BJ (cell line): ENCODE measurements at regions not wholly inside any gene's neighbourhood (a gene's known extent, or its start where the extent isn't known, plus 50 kb on each side); places are given as distances from the start of the nearest gene placed in this dataset.
A peak's percentile ranks its signal among the peaks of the same experiment; 100 is the strongest.

Experiments
- CTCF ChIA-PET: fragments of 350-600 bp; formaldehyde crosslinking; extraction: SDS; loops from one replicate; lab custom pipeline; 2021; ENCODE audit warnings: antibody characterized with exemption, inconsistent platforms; lab: Yijun Ruan, JAX
- POLR2A ChIA-PET: fragments of 300-600 bp; sonication (Branson Sonifier 250); formaldehyde crosslinking; extraction: SDS; loops from one replicate; lab custom pipeline; 2021; ENCODE audit warnings: antibody characterized with exemption; lab: Charles Lee
- DNase-seq: peaks from one replicate; pipeline ENCODE4 v3.0.0-alpha.2; 2011; ENCODE audit warnings: low read depth
- H3K27me3 ChIP-seq: 2 replicates; pipeline ENCODE4 v1.6.0; 2011; ENCODE audit warnings: low read length; ENCODE audit not compliant: control insufficient read depth, insufficient read depth
- H3K36me3 ChIP-seq: 2 replicates; pipeline ENCODE4 v1.5.1; 2011; ENCODE audit warnings: low read length; ENCODE audit not compliant: control insufficient read depth, insufficient read depth
- H3K4me3 ChIP-seq: 2 replicates; pipeline ENCODE4 v1.5.1; 2011; ENCODE audit warnings: low read depth, mild to moderate bottlenecking, control low read depth, low read length
- TF ChIP-seq, protein P1 (sequence below): IDR thresholded peaks from 2 replicates; pipeline ENCODE4 v1.5.1; 2011; ENCODE audit warnings: low read depth, mild to moderate bottlenecking, control low read depth, inconsistent platforms, low read length, moderate library complexity; ENCODE audit not compliant: insufficient read depth

GRCh38 chr15:26048669-26049068 is 185.5 kb upstream of the ATP10A start:
- POLR2A ChIA-PET = no interaction called here
- H3K36me3 ChIP-seq = no peaks in the 10 kb centered on the region

DNA sequence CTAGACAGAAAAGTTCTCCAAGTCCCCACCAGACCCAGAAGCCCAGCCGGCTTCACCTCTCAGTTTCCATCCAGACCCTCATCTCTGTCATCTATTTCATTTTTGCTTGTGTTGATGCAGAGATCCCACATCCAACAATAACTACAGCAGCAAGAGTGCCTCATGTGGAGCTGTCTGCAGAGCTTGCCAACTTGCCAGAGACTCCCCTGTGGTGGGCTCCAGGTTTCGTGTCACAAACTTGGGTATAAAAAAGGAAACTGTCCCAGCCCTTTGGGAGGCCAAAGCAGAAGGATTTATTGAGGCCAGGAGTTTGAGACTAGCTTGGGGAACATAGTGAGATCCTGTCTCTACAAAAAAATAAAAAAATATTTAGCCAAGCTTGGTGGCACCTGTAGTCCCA is 182.4 kb upstream of the ATP10A start:
- no peak for DNase-seq
- H3K4me3 ChIP-seq = no peak overlapping the region
- ChIA-PET POLR2A (no interaction called here), CTCF (no interaction called here)
- TF ChIP-seq, protein P1, sequence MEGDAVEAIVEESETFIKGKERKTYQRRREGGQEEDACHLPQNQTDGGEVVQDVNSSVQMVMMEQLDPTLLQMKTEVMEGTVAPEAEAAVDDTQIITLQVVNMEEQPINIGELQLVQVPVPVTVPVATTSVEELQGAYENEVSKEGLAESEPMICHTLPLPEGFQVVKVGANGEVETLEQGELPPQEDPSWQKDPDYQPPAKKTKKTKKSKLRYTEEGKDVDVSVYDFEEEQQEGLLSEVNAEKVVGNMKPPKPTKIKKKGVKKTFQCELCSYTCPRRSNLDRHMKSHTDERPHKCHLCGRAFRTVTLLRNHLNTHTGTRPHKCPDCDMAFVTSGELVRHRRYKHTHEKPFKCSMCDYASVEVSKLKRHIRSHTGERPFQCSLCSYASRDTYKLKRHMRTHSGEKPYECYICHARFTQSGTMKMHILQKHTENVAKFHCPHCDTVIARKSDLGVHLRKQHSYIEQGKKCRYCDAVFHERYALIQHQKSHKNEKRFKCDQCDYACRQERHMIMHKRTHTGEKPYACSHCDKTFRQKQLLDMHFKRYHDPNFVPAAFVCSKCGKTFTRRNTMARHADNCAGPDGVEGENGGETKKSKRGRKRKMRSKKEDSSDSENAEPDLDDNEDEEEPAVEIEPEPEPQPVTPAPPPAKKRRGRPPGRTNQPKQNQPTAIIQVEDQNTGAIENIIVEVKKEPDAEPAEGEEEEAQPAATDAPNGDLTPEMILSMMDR = no peak
- no peaks in the 10 kb centered on the region for H3K27me3 ChIP-seq
- H3K36me3 ChIP-seq = no peaks in the 10 kb centered on the region

More at GRCh38 chr15:26048669-26049068, 185.5 kb upstream of the ATP10A start:
- DNase-seq = no peak
- CTCF ChIA-PET = no interaction called here
- Histone ChIP-seq H3K4me3 (no peak overlapping the region), H3K27me3 (no peaks in the 10 kb centered on the region)
- TF ChIP-seq, protein P1 = no peak

DNA sequence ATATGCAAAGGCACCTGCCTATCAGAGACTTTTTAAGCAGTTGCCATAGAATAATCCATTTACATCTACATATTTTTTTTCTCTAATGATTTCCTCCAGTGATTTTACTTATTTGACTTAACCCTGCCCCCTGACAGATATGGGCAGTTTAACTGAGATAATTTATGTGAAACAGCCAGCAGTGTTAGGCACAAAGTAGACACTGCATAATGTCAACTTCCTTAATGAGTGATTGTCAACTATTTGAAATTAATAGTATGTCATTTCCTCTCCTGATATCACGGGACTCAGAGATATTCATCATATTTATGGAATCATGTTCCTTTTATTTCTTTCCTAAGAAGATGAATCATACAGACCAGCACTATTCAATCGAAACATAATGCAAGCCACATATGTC is 179.9 kb upstream of the ATP10A start:
- peaks cover 2% of the 10 kb centered on the region; the same call in 1 of the 2 replicates for H3K27me3 ChIP-seq
- no peak for DNase-seq

DNA sequence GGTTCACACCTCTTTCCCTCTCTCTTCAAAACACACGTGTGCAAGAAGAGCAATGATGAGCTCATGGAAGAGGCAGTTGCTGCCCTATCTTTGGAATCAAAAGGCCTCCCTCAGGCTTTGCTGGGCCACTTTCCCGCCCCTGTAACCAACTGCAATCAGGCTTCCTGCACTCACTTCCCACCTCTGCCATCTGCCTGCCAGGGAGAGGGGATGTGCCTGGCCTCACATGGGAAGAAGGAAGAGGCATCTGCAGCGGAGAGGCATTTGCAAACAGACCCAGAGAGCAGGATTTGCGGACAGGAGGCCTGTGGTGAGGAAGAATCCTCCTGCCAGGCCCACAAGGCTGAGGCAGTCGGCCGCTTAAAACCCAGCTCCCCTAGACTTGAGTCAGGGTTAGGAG is 175.6 kb upstream of the ATP10A start:
- H3K27me3 ChIP-seq = peaks cover 2% of the 10 kb centered on the region; the same call in 1 of the 2 replicates
- CTCF ChIA-PET = interaction anchor here (1.4 to 1.5 kb wide), 2 partner anchors 10 to 222 kb away, joined by 4 to 8 read pairs; no protein-coding TSS in a partner anchor
- no peaks in the 10 kb centered on the region for H3K36me3 ChIP-seq
- TF ChIP-seq, protein P1 = no peak
- POLR2A ChIA-PET = no interaction called here
- DNase-seq = no peak
- H3K4me3 ChIP-seq = no peak overlapping the region

More for the DNA sequence above, 179.9 kb upstream of the ATP10A start:
- Histone ChIP-seq H3K4me3 (no peak overlapping the region), H3K36me3 (no peaks in the 10 kb centered on the region)
- POLR2A ChIA-PET = no interaction called here
- CTCF ChIA-PET = no interaction called here
- TF ChIP-seq, protein P1 = no peak

GRCh38 chr15:26037369-26037768 is 174.2 kb upstream of the ATP10A start:
- H3K36me3 ChIP-seq = no peaks in the 10 kb centered on the region
- TF ChIP-seq, protein P1 = peak; percentile 15; the same call in 1 of the 2 replicates
- peaks cover 2% of the 10 kb centered on the region; the same call in 1 of the 2 replicates for H3K27me3 ChIP-seq
- ChIA-PET CTCF (interaction anchor here (0.6 to 1.0 kb wide), 2 partner anchors 223 to 592 kb away, joined by 3 to 9 read pairs; no protein-coding TSS in a partner anchor), POLR2A (no interaction called here)
- no peak overlapping the region for H3K4me3 ChIP-seq
- DNase-seq = no peak
